GM12865 (cell line): ENCODE measurements at regions not wholly inside any gene's neighbourhood (a gene's known extent, or its start where the extent isn't known, plus 50 kb on each side); places are given as distances from the start of the nearest gene placed in this dataset.

Experiments
- DNase-seq: peaks from one replicate; pipeline ENCODE4 v3.0.0; 2010; ENCODE audit warnings: low read depth
- H3K4me3 ChIP-seq: 2 replicates; pipeline ENCODE4 v1.5.1; 2011; ENCODE audit warnings: mild to moderate bottlenecking, low read depth, low read length, control low read depth
- TF ChIP-seq, protein P1 (sequence below): IDR thresholded peaks from 2 replicates; pipeline ENCODE4 v1.5.1; 2011; ENCODE audit warnings: low read length, control low read depth, low read depth, inconsistent platforms; ENCODE audit not compliant: insufficient read depth; ENCODE audit errors: missing control alignments

DNA sequence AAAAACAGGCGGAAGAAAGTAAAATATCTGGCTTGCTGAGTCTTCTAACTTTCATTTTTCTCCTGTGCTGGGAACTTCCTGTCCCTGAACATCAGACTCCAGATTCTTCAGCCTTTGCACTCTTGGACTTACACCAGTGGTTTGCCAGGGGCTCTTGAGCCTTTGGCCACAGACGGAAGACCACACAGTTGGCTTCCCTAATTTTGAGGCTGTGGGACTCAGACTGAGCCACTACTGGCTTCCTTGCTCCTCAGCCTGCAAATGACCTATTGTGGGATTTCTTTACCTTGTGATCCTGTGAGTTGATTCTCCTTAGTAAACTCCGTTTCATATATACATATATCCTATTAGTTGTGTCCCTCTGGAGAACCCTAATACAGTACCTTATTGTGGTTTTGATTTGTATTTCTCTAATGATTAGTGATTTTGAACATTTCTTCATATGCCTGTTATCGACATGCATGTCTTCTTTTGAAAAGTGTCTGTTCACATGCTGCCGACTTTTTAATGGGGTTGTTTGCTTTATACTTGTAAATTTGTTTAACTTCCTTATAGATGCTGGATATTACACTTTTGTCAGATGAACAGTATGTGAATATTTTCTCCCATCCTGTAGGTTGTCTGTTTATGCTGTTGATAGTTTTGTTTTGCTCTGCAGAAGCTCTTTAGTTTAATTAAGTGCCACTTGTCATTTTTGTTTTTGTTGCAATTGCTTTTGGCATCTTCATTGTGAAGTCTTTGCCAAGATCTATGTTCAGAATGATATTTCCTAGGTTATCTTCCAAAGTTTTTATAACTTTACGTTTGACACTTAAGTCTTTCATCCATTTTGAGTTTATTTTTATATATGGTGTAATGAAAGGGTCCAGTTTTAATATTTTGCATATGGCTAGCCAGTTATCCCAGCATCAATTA, 348.8 kb upstream of the SETBP1 start:
- TF ChIP-seq, protein P1, sequence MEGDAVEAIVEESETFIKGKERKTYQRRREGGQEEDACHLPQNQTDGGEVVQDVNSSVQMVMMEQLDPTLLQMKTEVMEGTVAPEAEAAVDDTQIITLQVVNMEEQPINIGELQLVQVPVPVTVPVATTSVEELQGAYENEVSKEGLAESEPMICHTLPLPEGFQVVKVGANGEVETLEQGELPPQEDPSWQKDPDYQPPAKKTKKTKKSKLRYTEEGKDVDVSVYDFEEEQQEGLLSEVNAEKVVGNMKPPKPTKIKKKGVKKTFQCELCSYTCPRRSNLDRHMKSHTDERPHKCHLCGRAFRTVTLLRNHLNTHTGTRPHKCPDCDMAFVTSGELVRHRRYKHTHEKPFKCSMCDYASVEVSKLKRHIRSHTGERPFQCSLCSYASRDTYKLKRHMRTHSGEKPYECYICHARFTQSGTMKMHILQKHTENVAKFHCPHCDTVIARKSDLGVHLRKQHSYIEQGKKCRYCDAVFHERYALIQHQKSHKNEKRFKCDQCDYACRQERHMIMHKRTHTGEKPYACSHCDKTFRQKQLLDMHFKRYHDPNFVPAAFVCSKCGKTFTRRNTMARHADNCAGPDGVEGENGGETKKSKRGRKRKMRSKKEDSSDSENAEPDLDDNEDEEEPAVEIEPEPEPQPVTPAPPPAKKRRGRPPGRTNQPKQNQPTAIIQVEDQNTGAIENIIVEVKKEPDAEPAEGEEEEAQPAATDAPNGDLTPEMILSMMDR: no peak
- no peak overlapping the region for H3K4me3 ChIP-seq
- DNase-seq: no peak

DNA sequence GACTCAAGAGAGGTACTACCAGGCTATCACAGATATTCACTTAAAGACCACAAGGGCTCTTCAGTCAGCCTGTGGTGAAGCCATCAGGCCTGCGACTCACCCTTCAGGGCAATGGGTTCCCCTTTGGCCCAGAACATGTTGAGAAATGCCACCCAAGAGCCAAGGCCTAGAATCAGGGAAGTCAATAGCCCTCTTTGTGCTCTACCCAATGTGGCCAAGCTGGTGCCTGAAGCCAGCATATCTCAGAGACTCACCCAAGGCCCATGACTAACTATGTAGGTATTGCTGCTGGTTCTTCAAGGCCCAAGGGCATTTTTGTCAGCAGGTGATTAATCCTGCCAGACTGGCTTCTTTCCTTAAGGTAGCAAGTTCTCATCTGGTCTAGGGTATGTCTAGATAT, 338.9 kb upstream of the SETBP1 start:
- no peak overlapping the region for H3K4me3 ChIP-seq
- TF ChIP-seq, protein P1: no peak
- DNase-seq: no peak

DNA sequence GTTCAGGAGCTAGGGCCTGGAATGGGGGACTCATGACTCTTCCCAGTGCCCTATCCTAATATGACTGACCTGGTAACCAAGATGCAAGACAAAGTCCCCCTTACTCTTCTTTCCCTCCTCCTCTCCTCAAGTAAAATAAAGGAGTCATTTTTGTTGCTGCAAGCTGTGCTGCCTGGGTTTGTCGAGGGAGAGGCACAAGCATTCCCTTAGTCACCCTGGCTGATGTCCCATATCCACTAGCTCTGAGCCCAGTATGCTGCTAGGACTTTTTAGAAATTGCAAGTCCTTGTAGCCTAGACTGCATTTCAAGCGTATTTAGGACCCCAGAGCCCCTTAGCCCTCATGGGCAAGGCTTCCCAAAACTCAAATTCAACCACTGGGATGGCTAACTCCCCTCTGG, 338.5 kb upstream of the SETBP1 start:
- TF ChIP-seq, protein P1: no peak
- DNase-seq: no peak
- no peak overlapping the region for H3K4me3 ChIP-seq

DNA sequence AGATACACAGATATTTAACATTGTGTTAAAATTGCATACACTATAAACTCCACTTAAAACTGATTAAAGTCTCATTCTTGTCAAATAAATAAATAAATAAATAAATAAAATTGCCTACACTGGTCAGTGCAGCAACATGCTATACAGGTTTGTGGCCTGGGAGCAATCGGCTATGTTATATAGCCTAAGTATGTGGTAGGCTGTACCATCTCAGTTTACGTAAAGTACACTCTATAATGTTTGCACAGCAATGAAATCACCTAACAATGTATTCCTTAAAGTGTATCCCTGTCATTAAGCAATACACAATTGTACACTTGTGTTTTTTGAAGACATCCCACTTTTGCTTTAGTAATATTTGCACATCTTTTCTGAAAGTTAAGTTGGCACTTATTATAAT, 337.7 kb upstream of the SETBP1 start:
- H3K4me3 ChIP-seq: no peak overlapping the region
- DNase-seq: no peak
- TF ChIP-seq, protein P1: no peak

DNA sequence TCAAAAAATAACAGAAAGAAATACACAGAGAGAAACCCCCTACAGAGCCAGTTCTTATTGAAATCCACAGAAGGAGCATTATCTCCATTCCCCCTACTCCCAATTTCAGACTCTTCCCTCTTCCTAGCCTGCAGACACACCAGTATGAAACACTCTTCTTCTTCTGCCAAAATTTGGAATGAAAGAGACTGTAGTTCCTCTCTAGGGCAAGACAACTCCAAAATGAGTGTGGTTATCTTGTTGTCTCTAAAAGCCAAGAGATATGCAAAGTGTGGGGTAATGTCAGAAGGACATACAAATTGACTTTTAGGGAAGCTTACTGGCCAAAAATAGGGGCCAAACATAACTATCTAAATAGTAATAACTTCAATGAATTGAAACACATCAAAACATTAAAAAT, 337.1 kb upstream of the SETBP1 start:
- no peak overlapping the region for H3K4me3 ChIP-seq
- TF ChIP-seq, protein P1: no peak

DNA sequence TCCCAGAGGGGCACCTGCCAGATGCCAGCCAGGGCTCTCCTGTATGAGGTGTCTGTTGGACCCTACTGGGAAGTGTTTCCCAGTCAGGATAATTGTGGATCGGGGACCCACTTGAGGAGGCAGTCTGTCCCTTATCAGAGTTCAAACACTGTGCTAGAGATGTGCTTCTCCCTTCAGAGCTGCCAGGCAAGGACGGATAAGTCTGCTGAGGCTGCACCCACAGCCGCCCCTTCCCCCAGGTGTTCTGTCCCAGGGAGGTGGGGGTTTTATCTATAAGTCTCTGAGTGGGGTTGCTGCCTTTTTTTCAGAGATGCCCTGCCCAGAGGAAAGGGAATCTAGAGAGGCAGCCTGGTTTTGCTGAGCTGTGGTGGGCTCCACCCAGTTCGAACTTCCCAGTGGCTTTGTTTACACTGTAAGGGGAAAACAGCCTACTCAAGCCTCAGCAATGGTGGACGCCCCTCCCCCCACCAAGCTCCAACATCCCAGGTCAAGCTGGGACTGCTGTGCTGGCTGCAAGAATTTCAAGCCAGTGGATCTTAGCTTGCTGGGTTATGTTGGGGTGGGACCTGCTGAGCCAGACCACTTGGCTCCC, 324.0 kb upstream of the SETBP1 start:
- no peak for DNase-seq
- H3K4me3 ChIP-seq: no peak overlapping the region
- TF ChIP-seq, protein P1: no peak

More for the DNA sequence above, 337.1 kb upstream of the SETBP1 start:
- no peak for DNase-seq
